ENCODE measurements at regions not wholly inside any gene's neighbourhood (a gene's known extent, or its start where the extent isn't known, plus 50 kb on each side); places are given as distances from the start of the nearest gene placed in this dataset.

DNA sequence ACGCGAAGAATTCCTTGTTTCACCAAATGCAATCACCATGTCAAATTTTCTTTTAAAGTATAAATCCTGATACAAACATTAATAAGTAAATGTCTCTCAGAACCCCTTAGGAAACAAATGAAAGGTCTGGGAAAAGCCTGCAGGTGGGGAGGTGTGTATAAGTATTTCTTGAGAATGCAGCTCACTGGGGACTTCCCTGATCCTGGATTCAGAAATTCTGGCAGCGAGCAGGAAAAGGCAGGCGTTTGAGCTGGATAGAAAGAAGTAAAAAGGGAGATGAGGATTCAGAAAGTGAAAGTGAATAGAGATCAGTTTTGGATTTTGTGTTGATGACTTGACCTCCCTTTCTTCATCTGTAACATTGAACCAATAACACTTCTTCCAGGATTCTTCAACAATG is 68.3 kb upstream of the CTSC start:
- DNase-seq (ENCODE audit: low spot score in 2 of 2): no peak
- TF ChIP-seq, protein P1, sequence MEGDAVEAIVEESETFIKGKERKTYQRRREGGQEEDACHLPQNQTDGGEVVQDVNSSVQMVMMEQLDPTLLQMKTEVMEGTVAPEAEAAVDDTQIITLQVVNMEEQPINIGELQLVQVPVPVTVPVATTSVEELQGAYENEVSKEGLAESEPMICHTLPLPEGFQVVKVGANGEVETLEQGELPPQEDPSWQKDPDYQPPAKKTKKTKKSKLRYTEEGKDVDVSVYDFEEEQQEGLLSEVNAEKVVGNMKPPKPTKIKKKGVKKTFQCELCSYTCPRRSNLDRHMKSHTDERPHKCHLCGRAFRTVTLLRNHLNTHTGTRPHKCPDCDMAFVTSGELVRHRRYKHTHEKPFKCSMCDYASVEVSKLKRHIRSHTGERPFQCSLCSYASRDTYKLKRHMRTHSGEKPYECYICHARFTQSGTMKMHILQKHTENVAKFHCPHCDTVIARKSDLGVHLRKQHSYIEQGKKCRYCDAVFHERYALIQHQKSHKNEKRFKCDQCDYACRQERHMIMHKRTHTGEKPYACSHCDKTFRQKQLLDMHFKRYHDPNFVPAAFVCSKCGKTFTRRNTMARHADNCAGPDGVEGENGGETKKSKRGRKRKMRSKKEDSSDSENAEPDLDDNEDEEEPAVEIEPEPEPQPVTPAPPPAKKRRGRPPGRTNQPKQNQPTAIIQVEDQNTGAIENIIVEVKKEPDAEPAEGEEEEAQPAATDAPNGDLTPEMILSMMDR (IDR thresholded peaks at IDR 0.05): no peak
- TF ChIP-seq POLR2A (IDR thresholded peaks at IDR 0.05) (no peak), POLR2AphosphoS5 (IDR thresholded peaks at IDR 0.05) (no peak)
- Histone ChIP-seq H3K9me3 (no peaks in the 10 kb centered on the region), H3K36me3 (no peaks in the 10 kb centered on the region), H3K27me3 (no peaks in the 10 kb centered on the region), H3K4me3 (no peak overlapping the region), H3K27ac (no peak overlapping the region), H3K4me1 (no peaks in the 10 kb centered on the region)
- intact Hi-C loops (cut with DNase I; ENCODE audit: low total_unique reads): no loop called here

DNA sequence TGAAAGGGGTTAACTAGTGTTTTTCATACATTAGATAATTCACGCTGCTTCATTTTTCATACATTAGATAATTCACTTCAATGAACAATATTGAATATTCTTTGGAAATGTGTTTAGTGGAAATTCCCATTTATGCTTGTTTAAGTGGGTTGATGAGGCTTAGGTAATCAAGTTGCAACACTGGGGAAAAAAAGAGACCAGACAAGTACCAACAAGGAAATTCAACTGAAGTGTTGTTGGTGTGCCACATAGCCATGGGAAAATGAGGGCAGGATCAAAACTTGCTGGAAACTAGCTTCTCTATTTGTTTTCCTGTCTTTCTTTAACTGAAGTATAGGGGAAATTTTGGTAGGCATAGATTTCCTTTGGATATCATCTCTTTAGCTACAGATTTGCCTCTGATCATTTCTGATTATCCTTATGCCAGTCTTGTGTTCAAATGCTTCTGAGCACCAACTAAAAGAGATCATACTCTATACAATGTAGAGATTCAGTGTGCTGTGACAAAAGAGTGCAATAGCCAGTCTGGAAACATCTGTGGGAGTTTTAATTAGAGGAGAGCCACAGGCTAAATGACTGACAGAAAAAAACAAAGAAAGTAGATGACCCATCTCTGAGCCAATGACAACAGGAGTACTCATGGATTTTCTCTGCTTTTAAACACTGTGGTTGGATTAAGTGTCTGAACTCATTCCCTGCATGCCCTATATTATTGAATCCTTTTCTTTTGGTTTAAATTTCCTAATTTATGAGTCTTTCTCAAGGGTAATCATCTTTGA is 67.6 kb upstream of the CTSC start:
- TF ChIP-seq POLR2A (IDR thresholded peaks at IDR 0.05) (no peak), POLR2AphosphoS5 (IDR thresholded peaks at IDR 0.05) (no peak)
- TF ChIP-seq, protein P1 (IDR thresholded peaks at IDR 0.05): no peak
- intact Hi-C loops (cut with DNase I; ENCODE audit: low total_unique reads): no loop called here
- Histone ChIP-seq H3K27me3 (no peaks in the 10 kb centered on the region), H3K27ac (peak overlapping the region; percentile 34 to 59), H3K36me3 (no peaks in the 10 kb centered on the region), H3K4me3 (no peak overlapping the region), H3K4me1 (no peaks in the 10 kb centered on the region), H3K9me3 (no peaks in the 10 kb centered on the region)
- DNase-seq (ENCODE audit: low spot score in 2 of 2): no peak

DNA sequence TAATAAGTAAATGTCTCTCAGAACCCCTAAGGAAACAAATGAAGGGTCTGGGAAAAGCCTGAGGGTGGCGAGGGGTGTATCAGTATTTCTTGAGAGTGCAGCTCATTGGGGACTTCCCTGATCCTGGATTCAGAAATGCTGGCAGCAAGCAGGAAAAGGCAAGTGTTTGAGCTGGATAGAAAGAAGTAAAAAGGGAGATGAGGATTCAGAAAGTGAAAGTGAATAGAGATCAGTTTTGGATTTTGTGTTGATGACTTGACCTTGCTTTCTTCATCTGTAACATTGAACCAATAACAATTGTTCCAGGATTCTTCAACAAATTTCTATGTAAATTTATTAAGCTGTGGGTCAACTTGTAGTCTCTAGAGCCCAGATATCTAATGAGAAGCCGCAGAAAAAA is 66.9 kb upstream of the CTSC start:
- Histone ChIP-seq H3K9me3 (no peaks in the 10 kb centered on the region), H3K27ac (peak overlapping the region; percentile 34 to 59), H3K36me3 (no peaks in the 10 kb centered on the region), H3K27me3 (no peaks in the 10 kb centered on the region), H3K4me1 (no peaks in the 10 kb centered on the region), H3K4me3 (no peak overlapping the region)
- no peak for DNase-seq (ENCODE audit: low spot score in 2 of 2)
- intact Hi-C loops (cut with DNase I; ENCODE audit: low total_unique reads): no loop called here
- TF ChIP-seq POLR2AphosphoS5 (IDR thresholded peaks at IDR 0.05): no peak
- TF ChIP-seq, protein P1 (IDR thresholded peaks at IDR 0.05): no peak
- no peak for TF ChIP-seq POLR2A (IDR thresholded peaks at IDR 0.05)

DNA sequence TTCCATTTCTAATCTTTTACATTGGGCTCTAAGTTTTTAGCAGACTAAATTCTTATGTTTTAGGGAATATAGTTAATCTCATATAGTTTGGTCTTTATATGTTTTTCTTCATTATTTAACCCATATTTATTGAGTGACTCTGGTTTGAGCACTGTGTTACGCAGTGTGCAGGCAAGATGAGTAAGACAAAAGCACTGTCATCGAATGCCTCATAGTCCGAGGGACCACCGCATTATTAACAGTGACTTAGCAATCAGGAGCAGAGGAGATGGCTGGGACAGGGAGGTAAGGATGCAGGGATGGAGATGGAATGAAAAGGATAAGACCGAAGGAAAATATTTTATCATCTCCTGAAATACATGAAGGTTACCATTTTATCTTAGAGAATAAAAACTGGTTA is 65.2 kb upstream of the CTSC start:
- Histone ChIP-seq H3K27me3 (no peaks in the 10 kb centered on the region), H3K4me1 (no peaks in the 10 kb centered on the region), H3K4me3 (no peak overlapping the region), H3K9me3 (no peaks in the 10 kb centered on the region), H3K27ac (no peak overlapping the region), H3K36me3 (no peaks in the 10 kb centered on the region)
- DNase-seq (ENCODE audit: low spot score in 2 of 2): no peak
- TF ChIP-seq POLR2AphosphoS5 (IDR thresholded peaks at IDR 0.05) (no peak), POLR2A (IDR thresholded peaks at IDR 0.05) (no peak)
- TF ChIP-seq, protein P1 (IDR thresholded peaks at IDR 0.05): no peak
- intact Hi-C loops (cut with DNase I; ENCODE audit: low total_unique reads): no loop called here

- H3K4me1 ChIP-seq: no peaks in the 10 kb centered on the region
- intact Hi-C loops (cut with DNase I; ENCODE audit: low total_unique reads): no loop called here
- H3K36me3 ChIP-seq: no peaks in the 10 kb centered on the region
- H3K27ac ChIP-seq: no peak overlapping the region
- no peak for TF ChIP-seq POLR2A (IDR thresholded peaks at IDR 0.05)
- no peak for TF ChIP-seq POLR2AphosphoS5 (IDR thresholded peaks at IDR 0.05)
- TF ChIP-seq, protein P1 (IDR thresholded peaks at IDR 0.05): no peak
- no peaks in the 10 kb centered on the region for H3K27me3 ChIP-seq
- H3K4me3 ChIP-seq: no peak overlapping the region
- DNase-seq (ENCODE audit: low spot score in 2 of 2): no peak
- no peaks in the 10 kb centered on the region for H3K9me3 ChIP-seq
These were observed 64.7 kb upstream of the CTSC start for GRCh38 chr11:88402192-88402715.
